Muscle of leg (tissue), 3 donors: ENCODE measurements at regions not wholly inside any gene's neighbourhood (a gene's known extent, or its start where the extent isn't known, plus 50 kb on each side); places are given as distances from the start of the nearest gene placed in this dataset.
A peak's percentile ranks its signal among the peaks of the same experiment; 100 is the strongest.
"Not testable (repeated sequence)": the region's sequence is repeated elsewhere in the genome, so short reads cannot be mapped to it uniquely, and the experiment has no call there.

Source experiments
- DNase-seq: peaks from one replicate; pipeline ENCODE4 v3.0.0; 2013
- H3K27ac ChIP-seq: one replicate; pipeline ENCODE4 v1.5.1; 2013; ENCODE audit warnings: mild to moderate bottlenecking, low read length, control low read depth
- H3K27me3 ChIP-seq: one replicate; pipeline ENCODE4 v1.6.1; 2013; ENCODE audit warnings: low read length; ENCODE audit not compliant: control insufficient read depth, insufficient read depth
- H3K36me3 ChIP-seq: one replicate; pipeline ENCODE4 v1.6.1; 2013; ENCODE audit warnings: low read length; ENCODE audit not compliant: control insufficient read depth, insufficient read depth
- H3K4me1 ChIP-seq: one replicate; pipeline ENCODE4 v1.6.1; 2013; ENCODE audit warnings: low read length; ENCODE audit not compliant: control insufficient read depth, insufficient read depth
- H3K4me3 ChIP-seq: one replicate; pipeline ENCODE4 v1.5.1; 2013; ENCODE audit warnings: low read length, control low read depth
- H3K9me3 ChIP-seq: replicated peaks from 2 replicates; pipeline ENCODE4 v1.6.1; 2013; ENCODE audit warnings: low read depth, low read length; ENCODE audit not compliant: control insufficient read depth
- WGBS: methylation state at CpG from one replicate; pipeline ENCODE4 v1.1.5; 2013; ENCODE audit warnings: missing lambda C conversion rate; ENCODE audit not compliant: insufficient coverage; 5-methylcytosine and 5-hydroxymethylcytosine counted together

GRCh38 chr17:70499067-70499786, 329.9 kb downstream of the KCNJ2 start:
- Histone ChIP-seq H3K9me3 (no peaks in the 10 kb centered on the region), H3K4me1 (no peaks in the 10 kb centered on the region), H3K27me3 (no peaks in the 10 kb centered on the region), H3K27ac (no peak overlapping the region), H3K36me3 (no peaks in the 10 kb centered on the region), H3K4me3 (no peak overlapping the region)
- peak; percentile 57 for DNase-seq
- no CpG with 5 or more reads among the region's 2 CpGs for WGBS

DNA sequence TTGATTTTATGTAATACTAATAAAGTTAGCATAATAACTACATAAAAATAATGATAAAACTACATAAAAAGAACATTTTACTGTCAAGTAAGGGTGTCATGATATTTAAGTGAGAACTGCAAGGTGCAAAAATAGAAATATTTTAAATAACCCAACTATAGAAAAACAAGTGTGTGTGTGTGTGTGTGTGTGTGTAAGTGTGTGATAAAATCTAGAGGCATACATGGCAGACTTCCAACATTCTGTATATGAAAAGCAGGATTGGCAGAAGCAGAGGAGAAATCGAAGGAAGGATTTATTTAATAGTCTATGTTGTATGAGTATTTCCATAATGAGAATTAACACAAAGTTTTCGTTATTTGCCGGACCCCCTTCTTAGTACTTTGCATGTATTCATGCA, 334.1 kb downstream of the KCNJ2 start:
- no peaks in the 10 kb centered on the region for H3K9me3 ChIP-seq
- no peak for DNase-seq
- no peak overlapping the region for H3K4me3 ChIP-seq
- no peak overlapping the region for H3K27ac ChIP-seq
- no peaks in the 10 kb centered on the region for H3K4me1 ChIP-seq
- no peaks in the 10 kb centered on the region for H3K27me3 ChIP-seq
- no peaks in the 10 kb centered on the region for H3K36me3 ChIP-seq
- no CpG with 5 or more reads among the region's 3 CpGs for WGBS

- WGBS: no CpG with 5 or more reads among the region's 2 CpGs
- no peaks in the 10 kb centered on the region for H3K9me3 ChIP-seq
These were observed 341.0 kb downstream of the KCNJ2 start for GRCh38 chr17:70510288-70510687.

DNA sequence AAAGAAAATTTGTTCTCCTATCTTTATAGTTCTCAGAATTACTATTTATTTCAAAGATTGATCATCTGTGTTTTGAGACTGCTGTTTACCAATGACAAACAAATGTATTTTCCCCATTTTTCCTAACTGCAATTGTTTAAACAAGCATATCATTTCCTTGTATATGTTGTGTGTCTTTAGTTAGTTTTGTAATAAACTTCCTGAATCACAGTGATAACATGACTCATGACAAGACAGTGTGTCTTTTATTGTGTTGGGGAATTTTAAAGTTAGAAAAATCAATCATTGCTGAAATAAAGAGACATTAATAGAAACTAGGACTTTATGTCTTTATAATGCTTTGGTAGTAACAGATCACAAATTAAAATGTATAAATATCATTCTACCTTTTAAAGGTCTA, 348.5 kb downstream of the KCNJ2 start:
- DNase-seq: no peak
- no peaks in the 10 kb centered on the region for H3K36me3 ChIP-seq
- no peak overlapping the region for H3K27ac ChIP-seq
- H3K9me3 ChIP-seq: no peaks in the 10 kb centered on the region
- no peak overlapping the region for H3K4me3 ChIP-seq
- H3K27me3 ChIP-seq: no peaks in the 10 kb centered on the region
- no peaks in the 10 kb centered on the region for H3K4me1 ChIP-seq

More at GRCh38 chr17:70510288-70510687, 341.0 kb downstream of the KCNJ2 start:
- no peaks in the 10 kb centered on the region for H3K27me3 ChIP-seq
- no peaks in the 10 kb centered on the region for H3K4me1 ChIP-seq
- no peak overlapping the region for H3K27ac ChIP-seq
- no peaks in the 10 kb centered on the region for H3K36me3 ChIP-seq
- DNase-seq: no peak
- H3K4me3 ChIP-seq: no peak overlapping the region

- DNase-seq: no peak
- Histone ChIP-seq H3K9me3 (no peaks in the 10 kb centered on the region), H3K4me3 (no peak overlapping the region), H3K27me3 (no peaks in the 10 kb centered on the region), H3K4me1 (no peaks in the 10 kb centered on the region), H3K36me3 (no peaks in the 10 kb centered on the region), H3K27ac (no peak overlapping the region)
- no CpG with 5 or more reads among the region's 3 CpGs for WGBS
These were observed 350.0 kb downstream of the KCNJ2 start for GRCh38 chr17:70519300-70519699.

- 100% methylated on average over 2 of the region's 5 CpGs for WGBS
- no peaks in the 10 kb centered on the region for H3K9me3 ChIP-seq
- no peak overlapping the region for H3K27ac ChIP-seq
- H3K4me3 ChIP-seq: no peak overlapping the region
- DNase-seq: no peak
- H3K36me3 ChIP-seq: no peaks in the 10 kb centered on the region
- no peaks in the 10 kb centered on the region for H3K27me3 ChIP-seq
- no peaks in the 10 kb centered on the region for H3K4me1 ChIP-seq
These were observed 351.1 kb downstream of the KCNJ2 start for GRCh38 chr17:70520447-70520846.

GRCh38 chr17:70520956-70521355, 351.6 kb downstream of the KCNJ2 start:
- WGBS: 80% methylated on average over 1 of the region's 4 CpGs
- Histone ChIP-seq H3K4me1 (no peaks in the 10 kb centered on the region), H3K27ac (no peak overlapping the region), H3K36me3 (no peaks in the 10 kb centered on the region), H3K4me3 (no peak overlapping the region), H3K27me3 (no peaks in the 10 kb centered on the region), H3K9me3 (no peaks in the 10 kb centered on the region)
- DNase-seq: no peak

DNA sequence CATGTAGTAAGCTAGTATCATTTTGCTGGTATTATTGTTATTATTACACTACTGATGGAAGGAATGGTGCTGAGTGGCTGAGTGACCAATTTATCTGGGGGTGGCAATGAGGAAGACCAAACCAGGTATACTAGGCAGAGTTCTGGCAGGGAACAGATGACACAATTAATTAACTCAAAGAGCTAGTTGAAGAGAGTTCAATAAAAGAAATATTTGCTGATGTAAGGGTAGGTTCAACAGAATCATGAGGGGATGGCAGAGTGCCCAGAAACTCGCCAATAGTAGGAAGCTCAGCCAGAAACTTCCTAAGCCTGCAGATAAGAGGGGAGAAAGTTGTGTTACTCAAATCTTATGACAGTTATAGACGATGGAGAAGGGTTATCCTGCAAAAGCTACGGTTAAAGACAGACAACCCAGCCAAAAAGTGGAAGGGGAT, 352.5 kb downstream of the KCNJ2 start:
- peak; percentile 54 for DNase-seq
- H3K9me3 ChIP-seq: no peaks in the 10 kb centered on the region

DNA sequence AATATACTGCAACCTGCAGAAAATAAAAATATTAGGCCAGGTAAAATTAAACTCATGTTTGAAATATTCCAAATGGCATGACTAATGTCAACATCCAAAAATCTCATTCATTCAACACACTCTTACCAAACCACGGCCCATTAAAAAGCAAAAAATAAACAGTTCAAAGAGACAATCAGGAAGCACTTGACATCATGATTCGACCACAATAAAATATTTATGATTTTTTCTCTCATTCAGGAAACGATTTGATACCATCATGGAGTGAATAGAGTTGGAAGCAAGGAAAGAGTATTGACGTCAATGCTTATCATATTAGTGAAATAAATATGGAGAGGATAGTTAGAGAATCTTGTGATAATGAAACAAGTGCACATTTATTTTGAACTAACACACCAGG, 354.1 kb downstream of the KCNJ2 start:
- Histone ChIP-seq H3K36me3 (no peaks in the 10 kb centered on the region), H3K27me3 (no peaks in the 10 kb centered on the region), H3K27ac (no peak overlapping the region), H3K4me3 (no peak overlapping the region), H3K4me1 (no peaks in the 10 kb centered on the region), H3K9me3 (no peaks in the 10 kb centered on the region)
- WGBS: 100% methylated on average over 1 of the region's 4 CpGs
- DNase-seq: no peak

More for the DNA sequence above, 352.5 kb downstream of the KCNJ2 start:
- no peaks in the 10 kb centered on the region for H3K4me1 ChIP-seq
- H3K27ac ChIP-seq: no peak overlapping the region
- no peak overlapping the region for H3K4me3 ChIP-seq
- H3K27me3 ChIP-seq: no peaks in the 10 kb centered on the region
- 10% methylated on average over 1 of the region's 3 CpGs for WGBS
- H3K36me3 ChIP-seq: no peaks in the 10 kb centered on the region

DNA sequence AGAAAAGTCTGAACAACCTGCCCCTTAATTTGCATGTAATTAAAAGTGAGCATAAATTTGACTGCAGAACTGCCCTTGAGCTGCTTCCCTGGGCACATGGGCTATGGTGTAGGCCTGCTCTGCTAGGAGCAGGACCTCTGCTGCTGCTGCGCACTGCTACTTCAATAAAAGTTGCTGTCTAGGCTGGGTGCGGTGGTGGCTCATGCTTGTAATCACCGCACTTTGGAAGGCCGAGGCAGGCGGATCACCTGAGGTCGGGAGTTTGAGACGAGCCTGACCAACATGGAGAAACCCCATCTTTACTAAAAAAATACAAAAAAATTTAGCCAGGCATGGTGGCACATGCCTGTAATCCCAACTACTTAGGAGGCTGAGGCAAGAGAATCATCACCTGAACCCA, 355.7 kb downstream of the KCNJ2 start:
- DNase-seq, H3K9me3 ChIP-seq, H3K36me3 ChIP-seq, H3K27me3 ChIP-seq, H3K27ac ChIP-seq, H3K4me1 ChIP-seq, H3K4me3 ChIP-seq: not testable (repeated sequence)
- 97% methylated on average over 4 of the region's 7 CpGs for WGBS

- Histone ChIP-seq H3K27ac (no peak overlapping the region), H3K36me3 (no peaks in the 10 kb centered on the region), H3K4me1 (no peaks in the 10 kb centered on the region), H3K27me3 (no peaks in the 10 kb centered on the region), H3K9me3 (no peaks in the 10 kb centered on the region), H3K4me3 (no peak overlapping the region)
- 100% methylated on average over 3 of the region's 5 CpGs for WGBS
- no peak for DNase-seq
These were observed 356.6 kb downstream of the KCNJ2 start for GRCh38 chr17:70525961-70526360.
